ENCODE measurements at regions not wholly inside any gene's neighbourhood (a gene's known extent, or its start where the extent isn't known, plus 50 kb on each side); places are given as distances from the start of the nearest gene placed in this dataset.

DNA sequence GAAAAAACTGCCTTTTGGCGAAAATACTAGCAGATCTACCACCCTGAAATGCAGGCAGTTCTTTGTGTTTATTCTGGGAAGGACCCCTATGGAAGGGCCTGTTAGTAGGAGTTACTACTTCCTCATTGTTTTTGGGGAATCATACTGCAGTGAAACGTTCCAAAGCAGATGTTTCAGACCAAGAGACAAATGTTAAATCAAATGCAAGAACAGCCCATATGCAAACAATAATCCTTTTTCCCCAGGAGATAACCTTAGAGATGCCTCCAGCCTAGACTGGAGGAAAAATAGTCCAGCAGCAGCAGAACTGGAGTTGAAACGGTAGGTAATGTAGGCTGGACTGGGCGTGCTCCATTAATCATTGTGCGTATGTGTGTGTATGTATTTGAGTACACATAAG, 65.9 kb upstream of the VWDE start:
- Histone ChIP-seq H3F3A (ENCODE audit: low read length, unreplicated experiment) (no peaks in the 10 kb centered on the region), H3K4me1 (ENCODE audit: insufficient read depth, low read length) (no peaks in the 10 kb centered on the region), H3K79me2 (ENCODE audit: low read length) (no peaks in the 10 kb centered on the region), H3K9me2 (replicated peaks; ENCODE audit: low read length) (no peaks in the 10 kb centered on the region), H3K9me3 (ENCODE audit: low read length) (no peaks in the 10 kb centered on the region), H2AFZ (ENCODE audit: low read length) (no peak overlapping the region), H3K9ac (ENCODE audit: low read length) (no peak overlapping the region), H3K27ac (ENCODE audit: low read length) (no peak overlapping the region), H3K27me3 (ENCODE audit: low read length) (no peaks in the 10 kb centered on the region), H3K4me2 (ENCODE audit: low read length) (no peak overlapping the region), H3K4me3 (ENCODE audit: low read length) (no peak overlapping the region), H3K36me3 (ENCODE audit: low read depth, low read length) (no peaks in the 10 kb centered on the region), H4K20me1 (ENCODE audit: low read length) (no peaks in the 10 kb centered on the region)
- CTCF ChIA-PET: no interaction called here
- ATAC-seq: no peak
- no peak for DNase-seq
- POLR2A ChIA-PET (ENCODE audit: unreplicated experiment): no interaction called here
- intact Hi-C loops (cut with micrococcal nuclease): no loop called here
- TF ChIP-seq EZH2phosphoT487 (IDR thresholded peaks at IDR 0.05; ENCODE audit: borderline replicate concordance, low read length): no peak
- no peak for TF ChIP-seq EZH2 (IDR thresholded peaks at IDR 0.05; ENCODE audit: low read length, unreplicated experiment)
- TF ChIP-seq, protein P1, sequence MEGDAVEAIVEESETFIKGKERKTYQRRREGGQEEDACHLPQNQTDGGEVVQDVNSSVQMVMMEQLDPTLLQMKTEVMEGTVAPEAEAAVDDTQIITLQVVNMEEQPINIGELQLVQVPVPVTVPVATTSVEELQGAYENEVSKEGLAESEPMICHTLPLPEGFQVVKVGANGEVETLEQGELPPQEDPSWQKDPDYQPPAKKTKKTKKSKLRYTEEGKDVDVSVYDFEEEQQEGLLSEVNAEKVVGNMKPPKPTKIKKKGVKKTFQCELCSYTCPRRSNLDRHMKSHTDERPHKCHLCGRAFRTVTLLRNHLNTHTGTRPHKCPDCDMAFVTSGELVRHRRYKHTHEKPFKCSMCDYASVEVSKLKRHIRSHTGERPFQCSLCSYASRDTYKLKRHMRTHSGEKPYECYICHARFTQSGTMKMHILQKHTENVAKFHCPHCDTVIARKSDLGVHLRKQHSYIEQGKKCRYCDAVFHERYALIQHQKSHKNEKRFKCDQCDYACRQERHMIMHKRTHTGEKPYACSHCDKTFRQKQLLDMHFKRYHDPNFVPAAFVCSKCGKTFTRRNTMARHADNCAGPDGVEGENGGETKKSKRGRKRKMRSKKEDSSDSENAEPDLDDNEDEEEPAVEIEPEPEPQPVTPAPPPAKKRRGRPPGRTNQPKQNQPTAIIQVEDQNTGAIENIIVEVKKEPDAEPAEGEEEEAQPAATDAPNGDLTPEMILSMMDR (conservative IDR thresholded peaks at IDR 0.05; ENCODE audit: low read depth, low read length): no peak
- no TSS peak for BruUV-seq (replicated peaks)

DNA sequence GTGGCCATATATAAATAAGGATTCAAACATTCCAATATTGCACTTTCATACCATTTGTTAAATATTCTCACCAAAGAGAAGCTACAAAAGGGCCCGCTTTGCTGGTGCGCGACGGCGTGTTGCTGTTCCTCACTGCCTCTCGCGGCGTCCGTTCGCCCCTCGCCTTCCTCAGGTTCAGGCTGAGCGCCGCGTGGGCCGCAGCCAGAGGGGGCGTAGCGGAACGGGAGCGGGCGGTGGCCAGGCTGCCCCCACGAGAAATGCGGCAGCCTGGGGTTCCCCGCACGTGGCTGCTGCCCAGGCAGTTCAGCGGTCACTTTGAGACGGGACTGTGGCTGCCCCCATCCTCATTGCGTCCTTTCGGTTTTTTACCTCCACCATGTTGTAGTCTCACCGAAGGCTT, 67.3 kb upstream of the VWDE start:
- Histone ChIP-seq H3K4me2 (ENCODE audit: low read length) (no peak overlapping the region), H3K27me3 (ENCODE audit: low read length) (no peaks in the 10 kb centered on the region), H2AFZ (ENCODE audit: low read length) (no peak overlapping the region), H3F3A (ENCODE audit: low read length, unreplicated experiment) (no peaks in the 10 kb centered on the region), H3K27ac (ENCODE audit: low read length) (no peak overlapping the region), H3K4me1 (ENCODE audit: insufficient read depth, low read length) (peaks cover 11% of the 10 kb centered on the region), H3K79me2 (ENCODE audit: low read length) (no peaks in the 10 kb centered on the region), H4K20me1 (ENCODE audit: low read length) (no peaks in the 10 kb centered on the region), H3K9me3 (ENCODE audit: low read length) (no peaks in the 10 kb centered on the region), H3K9ac (ENCODE audit: low read length) (no peak overlapping the region), H3K36me3 (ENCODE audit: low read depth, low read length) (no peaks in the 10 kb centered on the region), H3K4me3 (ENCODE audit: low read length) (no peak overlapping the region), H3K9me2 (replicated peaks; ENCODE audit: low read length) (no peaks in the 10 kb centered on the region)
- POLR2A ChIA-PET (ENCODE audit: unreplicated experiment): no interaction called here
- BruUV-seq (replicated peaks): no TSS peak
- intact Hi-C loops (cut with micrococcal nuclease): no loop called here
- TF ChIP-seq, protein P1 (conservative IDR thresholded peaks at IDR 0.05; ENCODE audit: low read depth, low read length): no peak
- TF ChIP-seq EZH2phosphoT487 (IDR thresholded peaks at IDR 0.05; ENCODE audit: borderline replicate concordance, low read length): no peak
- no peak for TF ChIP-seq EZH2 (IDR thresholded peaks at IDR 0.05; ENCODE audit: low read length, unreplicated experiment)
- CTCF ChIA-PET: no interaction called here
- DNase-seq (no peak), ATAC-seq (no peak)

DNA sequence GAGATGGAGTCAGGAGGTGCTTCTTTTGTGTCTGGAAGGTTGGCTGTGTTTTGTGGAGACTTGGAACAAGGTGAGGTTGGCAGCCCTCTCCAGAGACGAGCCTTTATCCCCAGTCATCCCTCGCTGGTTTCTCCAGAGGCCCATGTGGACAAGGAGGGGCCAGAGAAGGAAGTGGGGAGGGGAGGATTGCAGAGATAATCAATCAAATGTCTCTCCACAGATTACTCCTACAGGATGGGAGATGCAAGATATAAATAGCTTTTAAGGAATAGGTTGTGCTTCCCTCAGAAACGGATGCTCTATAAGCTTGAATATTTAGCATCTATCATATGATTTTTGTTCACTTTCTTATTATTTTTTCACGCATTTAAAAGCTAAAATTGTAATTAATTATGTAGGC, 70.4 kb upstream of the VWDE start:
- Histone ChIP-seq H3K9me3 (ENCODE audit: low read length) (no peaks in the 10 kb centered on the region), H3K36me3 (ENCODE audit: low read depth, low read length) (no peaks in the 10 kb centered on the region)
- BruUV-seq (replicated peaks): no TSS peak

More for the DNA sequence above, 70.4 kb upstream of the VWDE start:
- intact Hi-C loops (cut with micrococcal nuclease): no loop called here
- Histone ChIP-seq H4K20me1 (ENCODE audit: low read length) (no peaks in the 10 kb centered on the region), H3K27ac (ENCODE audit: low read length) (no peak overlapping the region), H3K4me2 (ENCODE audit: low read length) (no peak overlapping the region), H3K4me1 (ENCODE audit: insufficient read depth, low read length) (peaks cover 13% of the 10 kb centered on the region), H3K9ac (ENCODE audit: low read length) (no peak overlapping the region), H2AFZ (ENCODE audit: low read length) (no peak overlapping the region), H3K27me3 (ENCODE audit: low read length) (no peaks in the 10 kb centered on the region), H3F3A (ENCODE audit: low read length, unreplicated experiment) (no peaks in the 10 kb centered on the region), H3K4me3 (ENCODE audit: low read length) (no peak overlapping the region), H3K9me2 (replicated peaks; ENCODE audit: low read length) (no peaks in the 10 kb centered on the region), H3K79me2 (ENCODE audit: low read length) (no peaks in the 10 kb centered on the region)
- ATAC-seq (no peak), DNase-seq (no peak)
- ChIA-PET POLR2A (ENCODE audit: unreplicated experiment) (no interaction called here), CTCF (interaction anchor here (0.6 kb wide), 1 partner anchor 38 kb away, joined by 3 read pairs; no protein-coding TSS in a partner anchor)
- TF ChIP-seq EZH2phosphoT487 (IDR thresholded peaks at IDR 0.05; ENCODE audit: borderline replicate concordance, low read length) (no peak), EZH2 (IDR thresholded peaks at IDR 0.05; ENCODE audit: low read length, unreplicated experiment) (no peak)
- TF ChIP-seq, protein P1 (conservative IDR thresholded peaks at IDR 0.05; ENCODE audit: low read depth, low read length): no peak

Measured in PC-3 (cell line).